GM23338 (cell line): ENCODE measurements at regions not wholly inside any gene's neighbourhood (a gene's known extent, or its start where the extent isn't known, plus 50 kb on each side); places are given as distances from the start of the nearest gene placed in this dataset.

Experiments used
- ATAC-seq: fragments of 200-7000 bp; cut with Tn5 transposase; 3 replicates; pipeline ENCODE4 v1.9.1; 2020
- DNase-seq: peaks from one replicate; pipeline ENCODE4 v3.0.0-alpha.2; 2015; ENCODE audit warnings: low spot score
- H2AFZ ChIP-seq: fragments of 200-600 bp; sonication (generic); 2 replicates; pipeline ENCODE4 v1.8.0; 2016; ENCODE audit warnings: antibody characterized with exemption, mild to moderate bottlenecking, moderate library complexity
- H3F3A ChIP-seq: fragments of 200-600 bp; sonication (generic); replicated peaks from 2 replicates; pipeline ENCODE4 v1.8.0; 2017; ENCODE audit warnings: antibody characterized with exemption, mixed run types, low read depth
- H3K27ac ChIP-seq: fragments of 200-600 bp; sonication (generic); 2 replicates; pipeline ENCODE4 v1.6.1; 2016; ENCODE audit warnings: low read depth
- H3K27me3 ChIP-seq: fragments of 200-600 bp; sonication (generic); 2 replicates; pipeline ENCODE4 v1.8.0; 2016; ENCODE audit warnings: mild to moderate bottlenecking, mixed run types, moderate library complexity; ENCODE audit not compliant: insufficient read depth
- H3K36me3 ChIP-seq: fragments of 200-600 bp; sonication (generic); 2 replicates; pipeline ENCODE4 v1.8.0; 2016; ENCODE audit warnings: mild to moderate bottlenecking; ENCODE audit not compliant: insufficient read depth
- H3K4me1 ChIP-seq: fragments of 200-600 bp; sonication (generic); 2 replicates; pipeline ENCODE4 v1.8.0; 2016; ENCODE audit warnings: mild to moderate bottlenecking, moderate library complexity; ENCODE audit not compliant: insufficient read depth
- H3K4me2 ChIP-seq: fragments of 200-600 bp; sonication (generic); 2 replicates; pipeline ENCODE4 v1.7.1; 2017; ENCODE audit warnings: mixed run types
- H3K4me3 ChIP-seq: fragments of 200-600 bp; sonication (generic); 2 replicates; pipeline ENCODE4 v1.6.1; 2016; ENCODE audit warnings: mixed run types
- H3K79me2 ChIP-seq: fragments of 200-600 bp; sonication (generic); replicated peaks from 2 replicates; pipeline ENCODE4 v1.8.0; 2017; ENCODE audit warnings: mild to moderate bottlenecking; ENCODE audit not compliant: insufficient read depth
- H3K9me2 ChIP-seq: fragments of 200-600 bp; sonication (generic); 2 replicates; pipeline ENCODE4 v1.8.0; 2017; ENCODE audit not compliant: insufficient read depth
- H4K20me1 ChIP-seq: fragments of 200-600 bp; sonication (generic); replicated peaks from 2 replicates; pipeline ENCODE4 v1.8.0; 2017; ENCODE audit warnings: mild to moderate bottlenecking; ENCODE audit not compliant: insufficient read depth
- H3K27ac Mint-ChIP-seq: 2 replicates; pipeline ENCODE4 v1.8.0; 2020; ENCODE audit warnings: inconsistent platforms, mild to moderate bottlenecking, moderate library complexity, mixed read lengths
- H3K27me3 Mint-ChIP-seq: 3 replicates; pipeline ENCODE4 v1.8.0; 2022; ENCODE audit warnings: low read depth, mild to moderate bottlenecking, moderate library complexity, mixed read lengths, inconsistent platforms; ENCODE audit not compliant: insufficient read depth, poor library complexity
- H3K36me3 Mint-ChIP-seq: 3 replicates; pipeline ENCODE4 v1.8.0; 2021; ENCODE audit warnings: low read depth, mild to moderate bottlenecking, inconsistent platforms, moderate library complexity, mixed read lengths
- H3K4me1 Mint-ChIP-seq: 3 replicates; pipeline ENCODE4 v1.8.0; 2020; ENCODE audit warnings: mild to moderate bottlenecking, inconsistent platforms, mixed read lengths
- H3K4me3 Mint-ChIP-seq: 3 replicates; pipeline ENCODE4 v1.8.0; 2021; ENCODE audit warnings: moderate library complexity, mild to moderate bottlenecking, inconsistent platforms, mixed read lengths
- H3K9me3 Mint-ChIP-seq: 3 replicates; pipeline ENCODE4 v1.8.0; 2020; ENCODE audit warnings: moderate library complexity, mild to moderate bottlenecking, inconsistent platforms, mixed read lengths
- EZH2phosphoT487 ChIP-seq: fragments of 200-600 bp; sonication (generic); IDR thresholded peaks from one replicate; pipeline ENCODE4 v1.8.1; 2018; ENCODE audit warnings: antibody characterized with exemption; ENCODE audit not compliant: unreplicated experiment
- JUNB ChIP-seq: IDR thresholded peaks from one replicate; pipeline ENCODE4 v1.6.1; 2016; ENCODE audit warnings: antibody characterized with exemption; ENCODE audit not compliant: unreplicated experiment
- NANOG ChIP-seq: IDR thresholded peaks from 2 replicates; pipeline ENCODE4 v1.6.1; 2016; ENCODE audit warnings: antibody characterized with exemption, borderline replicate concordance
- POLR2AphosphoS5 ChIP-seq: IDR thresholded peaks from 2 replicates; pipeline ENCODE4 v1.6.1; 2016; ENCODE audit warnings: antibody characterized with exemption, low read depth
- ZNF114 ChIP-seq: fragments of 250-450 bp; sonication (Bioruptor Pico); IDR thresholded peaks from 2 replicates; pipeline ENCODE4 v1.5.0; 2020; ENCODE audit warnings: mild to moderate bottlenecking, moderate library complexity
- ZNF331 ChIP-seq: fragments of 250-450 bp; sonication (Bioruptor Pico); IDR thresholded peaks from 2 replicates; pipeline ENCODE4 v1.5.0; 2020; ENCODE audit warnings: low read depth, mild to moderate bottlenecking, moderate library complexity
- ZNF462 ChIP-seq: fragments of 250-450 bp; sonication (Bioruptor Pico); IDR thresholded peaks from 2 replicates; pipeline ENCODE4 v1.5.0; 2020; ENCODE audit warnings: mild to moderate bottlenecking, moderate library complexity
- TF ChIP-seq, protein P1 (sequence below): IDR thresholded peaks from one replicate; pipeline ENCODE4 v1.6.1; 2018; ENCODE audit warnings: antibody characterized with exemption; ENCODE audit not compliant: unreplicated experiment
- TF ChIP-seq, protein P2 (sequence below), 2 experiments: fragments of 200-600 bp in 1 of 2; sonication (generic) in 1 of 2; conservative IDR thresholded peaks; 2 replicates each; pipeline versions ENCODE4 v1.5.1 to v1.6.1; 2016 to 2017; ENCODE audit warnings: antibody characterized with exemption in 2 of 2, low read depth in 2 of 2, mild to moderate bottlenecking in 2 of 2, moderate library complexity in 1 of 2

GRCh38 chr2:12170121-12170520 is 423.7 kb downstream of the LPIN1 start (continued):
- TF ChIP-seq, protein P1, sequence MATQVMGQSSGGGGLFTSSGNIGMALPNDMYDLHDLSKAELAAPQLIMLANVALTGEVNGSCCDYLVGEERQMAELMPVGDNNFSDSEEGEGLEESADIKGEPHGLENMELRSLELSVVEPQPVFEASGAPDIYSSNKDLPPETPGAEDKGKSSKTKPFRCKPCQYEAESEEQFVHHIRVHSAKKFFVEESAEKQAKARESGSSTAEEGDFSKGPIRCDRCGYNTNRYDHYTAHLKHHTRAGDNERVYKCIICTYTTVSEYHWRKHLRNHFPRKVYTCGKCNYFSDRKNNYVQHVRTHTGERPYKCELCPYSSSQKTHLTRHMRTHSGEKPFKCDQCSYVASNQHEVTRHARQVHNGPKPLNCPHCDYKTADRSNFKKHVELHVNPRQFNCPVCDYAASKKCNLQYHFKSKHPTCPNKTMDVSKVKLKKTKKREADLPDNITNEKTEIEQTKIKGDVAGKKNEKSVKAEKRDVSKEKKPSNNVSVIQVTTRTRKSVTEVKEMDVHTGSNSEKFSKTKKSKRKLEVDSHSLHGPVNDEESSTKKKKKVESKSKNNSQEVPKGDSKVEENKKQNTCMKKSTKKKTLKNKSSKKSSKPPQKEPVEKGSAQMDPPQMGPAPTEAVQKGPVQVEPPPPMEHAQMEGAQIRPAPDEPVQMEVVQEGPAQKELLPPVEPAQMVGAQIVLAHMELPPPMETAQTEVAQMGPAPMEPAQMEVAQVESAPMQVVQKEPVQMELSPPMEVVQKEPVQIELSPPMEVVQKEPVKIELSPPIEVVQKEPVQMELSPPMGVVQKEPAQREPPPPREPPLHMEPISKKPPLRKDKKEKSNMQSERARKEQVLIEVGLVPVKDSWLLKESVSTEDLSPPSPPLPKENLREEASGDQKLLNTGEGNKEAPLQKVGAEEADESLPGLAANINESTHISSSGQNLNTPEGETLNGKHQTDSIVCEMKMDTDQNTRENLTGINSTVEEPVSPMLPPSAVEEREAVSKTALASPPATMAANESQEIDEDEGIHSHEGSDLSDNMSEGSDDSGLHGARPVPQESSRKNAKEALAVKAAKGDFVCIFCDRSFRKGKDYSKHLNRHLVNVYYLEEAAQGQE, result no peak
- TF ChIP-seq, protein P2, sequence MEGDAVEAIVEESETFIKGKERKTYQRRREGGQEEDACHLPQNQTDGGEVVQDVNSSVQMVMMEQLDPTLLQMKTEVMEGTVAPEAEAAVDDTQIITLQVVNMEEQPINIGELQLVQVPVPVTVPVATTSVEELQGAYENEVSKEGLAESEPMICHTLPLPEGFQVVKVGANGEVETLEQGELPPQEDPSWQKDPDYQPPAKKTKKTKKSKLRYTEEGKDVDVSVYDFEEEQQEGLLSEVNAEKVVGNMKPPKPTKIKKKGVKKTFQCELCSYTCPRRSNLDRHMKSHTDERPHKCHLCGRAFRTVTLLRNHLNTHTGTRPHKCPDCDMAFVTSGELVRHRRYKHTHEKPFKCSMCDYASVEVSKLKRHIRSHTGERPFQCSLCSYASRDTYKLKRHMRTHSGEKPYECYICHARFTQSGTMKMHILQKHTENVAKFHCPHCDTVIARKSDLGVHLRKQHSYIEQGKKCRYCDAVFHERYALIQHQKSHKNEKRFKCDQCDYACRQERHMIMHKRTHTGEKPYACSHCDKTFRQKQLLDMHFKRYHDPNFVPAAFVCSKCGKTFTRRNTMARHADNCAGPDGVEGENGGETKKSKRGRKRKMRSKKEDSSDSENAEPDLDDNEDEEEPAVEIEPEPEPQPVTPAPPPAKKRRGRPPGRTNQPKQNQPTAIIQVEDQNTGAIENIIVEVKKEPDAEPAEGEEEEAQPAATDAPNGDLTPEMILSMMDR (conservative IDR thresholded peaks at IDR 0.05; ENCODE audit: low read depth in 2 of 2), result no peak
- TF ChIP-seq JUNB, result no peak

- no peak overlapping the region for H3K27ac Mint-ChIP-seq
- TF ChIP-seq EZH2phosphoT487 (no peak), POLR2AphosphoS5 (no peak), ZNF114 (no peak), NANOG (no peak), ZNF462 (CRISPR knock-in tag) (no peak), ZNF331 (no peak)
- TF ChIP-seq, protein P2 (conservative IDR thresholded peaks at IDR 0.05; ENCODE audit: low read depth in 2 of 2), result peak; percentile 29 to 49; a peak in 2 of 4 replicates
Observed at GRCh38 chr2:12173271-12173942, 427.0 kb downstream of the LPIN1 start.

More at GRCh38 chr2:12173271-12173942, 427.0 kb downstream of the LPIN1 start:
- no peaks in the 10 kb centered on the region for H3K36me3 Mint-ChIP-seq
- DNase-seq (no peak), ATAC-seq (no peak)
- H3K9me2 ChIP-seq, result 0 out of 2 replicates have a peak, but pooled peaks cover 5% of the 10 kb centered on the region
- no peaks in the 10 kb centered on the region for H4K20me1 ChIP-seq
- H3K4me3 Mint-ChIP-seq, result no peak overlapping the region
- no peak overlapping the region for H3K4me3 ChIP-seq
- no peaks in the 10 kb centered on the region for H3K36me3 ChIP-seq
- H3K27me3 Mint-ChIP-seq, result peaks cover 3% of the 10 kb centered on the region
- H3K9me3 Mint-ChIP-seq, result no peaks in the 10 kb centered on the region
- no peaks in the 10 kb centered on the region for H3K27me3 ChIP-seq
- H3K27ac ChIP-seq, result no peak overlapping the region
- H3K4me1 ChIP-seq, result no peaks in the 10 kb centered on the region
- no peaks in the 10 kb centered on the region for H3F3A ChIP-seq
- no peaks in the 10 kb centered on the region for H3K79me2 ChIP-seq
- H3K4me2 ChIP-seq, result no peak overlapping the region
- H3K4me1 Mint-ChIP-seq, result peaks cover 6% of the 10 kb centered on the region; the same call in 2 of the 3 replicates
- no peak overlapping the region for H2AFZ ChIP-seq
